Trophoblast cell (in vitro differentiated cells and primary cell): ENCODE measurements at regions not wholly inside any gene's neighbourhood (a gene's known extent, or its start where the extent isn't known, plus 50 kb on each side); places are given as distances from the start of the nearest gene placed in this dataset.
"Not testable (repeated sequence)": the region's sequence is repeated elsewhere in the genome, so short reads cannot be mapped to it uniquely, and the experiment has no call there.

Experiments
- DNase-seq, 2 donors: peaks; one replicate each; pipeline ENCODE4 v3.0.0-alpha.2; 2016
- H2AFZ ChIP-seq: 2 replicates; pipeline ENCODE4 v1.6.1; 2013; ENCODE audit warnings: low read length, moderate library complexity, mild to moderate bottlenecking; ENCODE audit not compliant: insufficient read depth, poor library complexity
- H2AK5ac ChIP-seq: 2 replicates; pipeline ENCODE4 v1.6.1; 2013; ENCODE audit warnings: mild to moderate bottlenecking, low read length
- H2BK120ac ChIP-seq: 2 replicates; pipeline ENCODE4 v1.6.1; 2013; ENCODE audit warnings: low read length, mild to moderate bottlenecking, moderate library complexity; ENCODE audit not compliant: insufficient read depth, poor library complexity
- H2BK12ac ChIP-seq: 2 replicates; pipeline ENCODE4 v1.6.1; 2013; ENCODE audit warnings: mild to moderate bottlenecking, low read length, moderate library complexity
- H2BK5ac ChIP-seq: 2 replicates; pipeline ENCODE4 v1.6.1; 2013; ENCODE audit warnings: low read length, low read depth, moderate library complexity, mild to moderate bottlenecking; ENCODE audit not compliant: poor library complexity
- H3K14ac ChIP-seq: 2 replicates; pipeline ENCODE4 v1.6.1; 2013; ENCODE audit warnings: mild to moderate bottlenecking, low read length
- H3K18ac ChIP-seq: 2 replicates; pipeline ENCODE4 v1.6.1; 2013; ENCODE audit warnings: mild to moderate bottlenecking, low read length
- H3K23ac ChIP-seq: 2 replicates; pipeline ENCODE4 v1.6.1; 2013; ENCODE audit warnings: low read length
- H3K27ac ChIP-seq: 2 replicates; pipeline ENCODE4 v1.5.1; 2013; ENCODE audit warnings: low read depth, mild to moderate bottlenecking, inconsistent platforms, low read length, moderate library complexity
- H3K27me3 ChIP-seq: 2 replicates; pipeline ENCODE4 v1.6.1; 2013; ENCODE audit warnings: inconsistent platforms, mild to moderate bottlenecking, low read length, moderate library complexity; ENCODE audit not compliant: insufficient read depth
- H3K36me3 ChIP-seq, 2 experiments: 1 replicate in 1 of 2; 2 replicates in 1 of 2; pipeline ENCODE4 v1.6.1; 2013; ENCODE audit warnings: low read length in 2 of 2, mild to moderate bottlenecking in 2 of 2, moderate library complexity in 1 of 2; ENCODE audit not compliant: insufficient read depth in 2 of 2, control insufficient read depth in 1 of 2
- H3K4ac ChIP-seq: 2 replicates; pipeline ENCODE4 v1.6.1; 2013; ENCODE audit warnings: low read depth, mild to moderate bottlenecking, low read length, moderate library complexity
- H3K4me1 ChIP-seq, 2 experiments: 1 replicate in 1 of 2; 2 replicates in 1 of 2; pipeline ENCODE4 v1.6.1; 2013; ENCODE audit warnings: low read length in 2 of 2, mild to moderate bottlenecking in 2 of 2, moderate library complexity in 1 of 2; ENCODE audit not compliant: insufficient read depth in 2 of 2, control insufficient read depth in 1 of 2
- H3K4me2 ChIP-seq: 2 replicates; pipeline ENCODE4 v1.6.1; 2013; ENCODE audit warnings: inconsistent platforms, mild to moderate bottlenecking, low read length, moderate library complexity
- H3K4me3 ChIP-seq: 2 replicates; pipeline ENCODE4 v1.5.1; 2013; ENCODE audit warnings: mild to moderate bottlenecking, low read depth, low read length, inconsistent platforms
- H3K79me1 ChIP-seq: one replicate; pipeline ENCODE4 v1.6.1; 2013; ENCODE audit warnings: low read length
- H3K79me2 ChIP-seq: 2 replicates; pipeline ENCODE4 v1.6.1; 2013; ENCODE audit warnings: low read length, mild to moderate bottlenecking; ENCODE audit not compliant: control insufficient read depth, insufficient read depth, poor library complexity
- H3K9ac ChIP-seq: 2 replicates; pipeline ENCODE4 v1.6.1; 2013; ENCODE audit warnings: mild to moderate bottlenecking, low read length
- H3K9me3 ChIP-seq: 2 replicates; pipeline ENCODE4 v1.6.1; 2013; ENCODE audit warnings: low read depth, mild to moderate bottlenecking, control low read depth, inconsistent platforms, low read length; ENCODE audit not compliant: insufficient read depth
- H4K12ac ChIP-seq: 2 replicates; pipeline ENCODE4 v1.6.1; 2013; ENCODE audit warnings: low read depth, mild to moderate bottlenecking, low read length, moderate library complexity
- H4K8ac ChIP-seq: 2 replicates; pipeline ENCODE4 v1.6.1; 2013; ENCODE audit warnings: low read depth, mild to moderate bottlenecking, low read length, moderate library complexity
- H4K91ac ChIP-seq: one replicate; pipeline ENCODE4 v1.6.1; 2013; ENCODE audit warnings: low read depth, mild to moderate bottlenecking, low read length, moderate library complexity
- WGBS: extraction: QIAGEN DNeasy Blood & Tissue Kit; methylation state at CpG from one replicate; pipeline ENCODE4 v1.1.7; 2013; ENCODE audit warnings: missing lambda C conversion rate; ENCODE audit not compliant: insufficient read length, insufficient coverage; ENCODE audit errors: extremely low coverage; 5-methylcytosine and 5-hydroxymethylcytosine counted together

DNA sequence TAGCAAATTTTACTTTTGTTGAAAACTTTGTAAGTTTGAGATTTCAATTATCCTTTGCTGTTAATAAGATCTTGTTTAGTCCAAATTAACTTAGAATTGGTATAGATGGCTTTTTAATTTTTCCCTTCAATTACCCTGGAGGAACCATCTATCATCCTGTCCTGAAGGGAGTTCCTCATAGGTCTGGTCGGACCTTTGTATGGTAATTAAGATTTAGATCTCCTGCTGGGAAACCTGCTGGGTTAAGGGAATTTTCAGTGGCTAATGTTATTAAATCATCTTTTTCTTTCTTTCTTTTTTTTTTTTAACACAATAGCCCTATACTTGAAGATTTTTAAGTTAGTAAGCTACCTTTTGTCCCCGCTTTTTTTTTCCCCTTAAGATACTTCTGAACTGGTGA is 63.0 kb upstream of the PRMT8 start:
- Histone ChIP-seq H2AK5ac (no peak overlapping the region), H3K4me3 (no peak overlapping the region)
- no CpG with 5 or more reads among the region's 2 CpGs for WGBS

DNA sequence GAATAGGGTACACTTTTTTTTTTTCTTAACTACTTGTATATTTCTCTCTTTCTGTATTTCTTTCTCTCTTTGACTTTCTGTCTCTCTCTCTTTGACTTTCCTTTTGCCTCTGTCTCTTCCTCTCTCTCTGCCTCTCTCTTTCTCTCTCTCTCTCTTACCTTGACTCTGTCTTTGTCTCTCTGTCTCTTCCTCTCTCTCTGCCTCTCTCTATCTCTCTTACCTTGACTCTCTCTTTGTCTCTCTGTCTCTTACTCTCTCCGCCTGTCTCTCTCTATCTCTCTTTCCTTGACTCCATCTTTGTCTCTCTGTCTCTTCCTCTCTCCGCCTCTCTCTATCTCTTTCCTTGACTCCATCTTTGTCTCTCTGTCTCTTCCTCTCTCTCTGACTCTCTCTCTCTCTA is 62.4 kb upstream of the PRMT8 start:
- no peak overlapping the region for H4K91ac ChIP-seq
- H3K27me3 ChIP-seq, result no peaks in the 10 kb centered on the region
- no peak overlapping the region for H2AK5ac ChIP-seq
- no peak overlapping the region for H3K18ac ChIP-seq
- no peaks in the 10 kb centered on the region for H3K79me2 ChIP-seq
- H3K4me1 ChIP-seq, result no peaks in the 10 kb centered on the region
- H3K4me2 ChIP-seq, result no peak overlapping the region
- no peak overlapping the region for H3K14ac ChIP-seq
- no peak overlapping the region for H2BK12ac ChIP-seq
- no peaks in the 10 kb centered on the region for H3K79me1 ChIP-seq
- no CpG with 5 or more reads among the region's 2 CpGs for WGBS
- no peak overlapping the region for H3K23ac ChIP-seq
- H3K4me3 ChIP-seq, result no peak overlapping the region
- H3K9ac ChIP-seq, result no peak overlapping the region
- H4K12ac ChIP-seq, result no peak overlapping the region
- DNase-seq, result no peak
- no peak overlapping the region for H2BK120ac ChIP-seq
- H3K27ac ChIP-seq, result no peak overlapping the region
- no peak overlapping the region for H2BK5ac ChIP-seq
- H3K9me3 ChIP-seq, result peaks cover 4% of the 10 kb centered on the region
- no peak overlapping the region for H2AFZ ChIP-seq
- no peak overlapping the region for H3K4ac ChIP-seq
- no peaks in the 10 kb centered on the region for H3K36me3 ChIP-seq
- no peak overlapping the region for H4K8ac ChIP-seq

More for the DNA sequence above, 63.0 kb upstream of the PRMT8 start:
- H4K8ac ChIP-seq, result no peak overlapping the region
- H3K4ac ChIP-seq, result no peak overlapping the region
- H4K91ac ChIP-seq, result no peak overlapping the region
- no peak overlapping the region for H3K18ac ChIP-seq
- H4K12ac ChIP-seq, result no peak overlapping the region
- H3K4me2 ChIP-seq, result no peak overlapping the region
- no peak overlapping the region for H2BK120ac ChIP-seq
- H3K36me3 ChIP-seq, result no peaks in the 10 kb centered on the region
- H3K4me1 ChIP-seq, result no peaks in the 10 kb centered on the region
- H3K27me3 ChIP-seq, result no peaks in the 10 kb centered on the region
- H3K27ac ChIP-seq, result no peak overlapping the region
- H3K23ac ChIP-seq, result no peak overlapping the region
- H2AFZ ChIP-seq, result no peak overlapping the region
- H3K9ac ChIP-seq, result no peak overlapping the region
- no peak overlapping the region for H2BK5ac ChIP-seq
- H3K79me1 ChIP-seq, result no peaks in the 10 kb centered on the region
- no peak overlapping the region for H2BK12ac ChIP-seq
- H3K79me2 ChIP-seq, result no peaks in the 10 kb centered on the region
- no peak overlapping the region for H3K14ac ChIP-seq
- H3K9me3 ChIP-seq, result peaks cover 4% of the 10 kb centered on the region
- no peak for DNase-seq

DNA sequence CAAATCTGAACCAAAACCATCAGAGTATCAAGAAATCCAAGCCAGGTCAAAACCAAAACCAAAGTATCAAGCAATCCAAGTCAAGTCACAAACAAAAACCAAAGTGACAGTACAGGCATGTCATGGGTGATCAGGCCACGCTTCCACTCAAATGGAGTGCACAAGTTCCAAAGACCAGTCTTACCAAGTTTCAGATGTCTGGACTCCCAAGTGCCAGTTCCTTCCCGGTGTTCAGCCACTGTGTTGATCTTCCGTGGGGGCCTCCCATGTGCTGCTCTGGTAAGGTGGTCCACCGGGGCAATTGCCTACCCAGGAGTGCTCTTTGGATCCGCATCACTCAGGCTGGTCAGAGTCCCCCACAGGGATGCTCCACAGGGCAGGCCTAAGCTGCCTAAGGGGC is 61.5 kb upstream of the PRMT8 start:
- not testable (repeated sequence) for H2AFZ ChIP-seq, H4K8ac ChIP-seq, H3K79me2 ChIP-seq, H3K27me3 ChIP-seq, H3K36me3 ChIP-seq, H3K4me3 ChIP-seq, H3K23ac ChIP-seq, H2BK120ac ChIP-seq, H2AK5ac ChIP-seq, H4K91ac ChIP-seq, H3K27ac ChIP-seq, H3K79me1 ChIP-seq, H3K18ac ChIP-seq, H2BK5ac ChIP-seq, H3K4me1 ChIP-seq, H2BK12ac ChIP-seq, H3K9ac ChIP-seq, H3K4ac ChIP-seq, H3K4me2 ChIP-seq, H3K9me3 ChIP-seq, H4K12ac ChIP-seq, DNase-seq, H3K14ac ChIP-seq
- no CpG with 5 or more reads among the region's 5 CpGs for WGBS

DNA sequence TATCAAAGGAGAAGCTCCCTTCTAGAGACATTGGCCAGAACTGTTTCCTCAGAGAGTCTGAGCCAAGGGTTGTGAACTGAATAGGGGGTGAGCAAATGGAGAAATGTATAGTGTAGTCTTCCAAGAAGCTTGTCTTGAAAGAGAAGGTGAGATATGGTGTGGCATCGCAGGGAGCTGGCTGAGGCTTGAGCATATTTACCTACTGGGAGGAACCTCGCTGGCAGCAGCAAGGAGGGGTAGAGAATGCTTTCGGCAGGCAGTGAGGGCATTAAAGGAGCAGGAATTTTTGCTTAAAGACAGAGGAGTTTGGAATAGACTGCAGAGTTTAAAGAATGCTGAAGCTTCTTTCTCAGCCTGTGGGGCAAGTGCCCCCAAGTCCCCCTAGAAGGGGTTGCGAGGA is 59.3 kb upstream of the PRMT8 start:
- no peaks in the 10 kb centered on the region for H3K27me3 ChIP-seq
- no peak overlapping the region for H2AFZ ChIP-seq
- no peak overlapping the region for H2AK5ac ChIP-seq
- H3K4ac ChIP-seq, result no peak overlapping the region
- H2BK12ac ChIP-seq, result no peak overlapping the region
- H3K4me3 ChIP-seq, result no peak overlapping the region
- H3K4me2 ChIP-seq, result no peak overlapping the region
- H3K4me1 ChIP-seq, result no peaks in the 10 kb centered on the region
- H3K23ac ChIP-seq, result no peak overlapping the region
- H3K79me1 ChIP-seq, result no peaks in the 10 kb centered on the region
- no CpG with 5 or more reads among the region's 4 CpGs for WGBS
- H3K27ac ChIP-seq, result no peak overlapping the region
- H3K18ac ChIP-seq, result no peak overlapping the region
- H3K36me3 ChIP-seq, result no peaks in the 10 kb centered on the region
- H3K9ac ChIP-seq, result no peak overlapping the region
- no peak overlapping the region for H4K8ac ChIP-seq
- H3K14ac ChIP-seq, result no peak overlapping the region
- H3K79me2 ChIP-seq, result no peaks in the 10 kb centered on the region
- H2BK120ac ChIP-seq, result no peak overlapping the region
- no peak for DNase-seq
- no peak overlapping the region for H4K91ac ChIP-seq
- H3K9me3 ChIP-seq, result peaks cover 2% of the 10 kb centered on the region
- H4K12ac ChIP-seq, result no peak overlapping the region
- no peak overlapping the region for H2BK5ac ChIP-seq
